DND-41 (cell line): ENCODE measurements at regions not wholly inside any gene's neighbourhood (a gene's known extent, or its start where the extent isn't known, plus 50 kb on each side); places are given as distances from the start of the nearest gene placed in this dataset.

ENCODE experiments used
- CTCF ChIP-seq: IDR thresholded peaks from 2 replicates; pipeline ENCODE4 v1.5.1; 2012; ENCODE audit warnings: borderline replicate concordance, low read length, moderate library complexity, mild to moderate bottlenecking; ENCODE audit not compliant: poor library complexity, severe bottlenecking; ENCODE audit errors: extremely low read depth
- EZH2 ChIP-seq: IDR thresholded peaks from 3 replicates; pipeline ENCODE4 v1.6.1; 2012; ENCODE audit warnings: borderline replicate concordance, low read depth, mild to moderate bottlenecking, moderate library complexity, low read length, inconsistent platforms; ENCODE audit not compliant: severe bottlenecking

- TF ChIP-seq CTCF (no peak), EZH2 (no peak)
These were observed 132.5 kb downstream of the PYDC2 start for GRCh38 chr3:191593486-191593885.
